ENCODE measurements at regions not wholly inside any gene's neighbourhood (a gene's known extent, or its start where the extent isn't known, plus 50 kb on each side); places are given as distances from the start of the nearest gene placed in this dataset.

DNA sequence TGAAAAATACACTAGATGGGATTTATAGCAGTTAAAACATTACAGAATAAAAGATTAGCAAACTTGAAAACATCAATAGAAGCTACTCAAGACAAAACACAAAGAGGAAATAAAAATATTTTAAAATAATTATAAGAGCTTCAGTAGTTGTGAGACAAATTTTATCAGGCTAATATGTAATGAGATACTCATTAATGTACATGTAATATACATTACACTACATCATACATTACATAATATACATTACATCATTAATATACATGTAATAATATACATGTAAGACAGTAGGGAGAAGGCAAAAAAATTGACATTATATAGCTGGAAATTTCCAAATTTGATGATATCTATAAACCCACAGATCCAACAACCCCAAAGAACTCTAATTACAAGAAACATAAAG is 249.4 kb upstream of the HMGA2 start:
- Histone ChIP-seq H3K27me3 (ENCODE audit: low read depth) (no peaks in the 10 kb centered on the region), H3K4me3 (no peak overlapping the region), H3K9me3 (replicated peaks) (peaks cover 32% of the 10 kb centered on the region), H3K27ac (replicated peaks) (no peak overlapping the region), H3K4me1 (no peaks in the 10 kb centered on the region), H3K36me3 (no peaks in the 10 kb centered on the region)
- intact Hi-C loops (cut with micrococcal nuclease): no loop called here
- TF ChIP-seq CTCF (IDR thresholded peaks at IDR 0.05; ENCODE audit: borderline replicate concordance): no peak
- no peak for DNase-seq

GRCh38 chr12:65584016-65584415 is 240.3 kb upstream of the HMGA2 start:
- Histone ChIP-seq H3K9me3 (replicated peaks) (peaks cover 7% of the 10 kb centered on the region), H3K4me1 (no peaks in the 10 kb centered on the region), H3K36me3 (no peaks in the 10 kb centered on the region), H3K27me3 (ENCODE audit: low read depth) (no peaks in the 10 kb centered on the region), H3K27ac (replicated peaks) (no peak overlapping the region), H3K4me3 (no peak overlapping the region)
- no peak for TF ChIP-seq CTCF (IDR thresholded peaks at IDR 0.05; ENCODE audit: borderline replicate concordance)
- DNase-seq: no peak
- intact Hi-C loops (cut with micrococcal nuclease): no loop called here

DNA sequence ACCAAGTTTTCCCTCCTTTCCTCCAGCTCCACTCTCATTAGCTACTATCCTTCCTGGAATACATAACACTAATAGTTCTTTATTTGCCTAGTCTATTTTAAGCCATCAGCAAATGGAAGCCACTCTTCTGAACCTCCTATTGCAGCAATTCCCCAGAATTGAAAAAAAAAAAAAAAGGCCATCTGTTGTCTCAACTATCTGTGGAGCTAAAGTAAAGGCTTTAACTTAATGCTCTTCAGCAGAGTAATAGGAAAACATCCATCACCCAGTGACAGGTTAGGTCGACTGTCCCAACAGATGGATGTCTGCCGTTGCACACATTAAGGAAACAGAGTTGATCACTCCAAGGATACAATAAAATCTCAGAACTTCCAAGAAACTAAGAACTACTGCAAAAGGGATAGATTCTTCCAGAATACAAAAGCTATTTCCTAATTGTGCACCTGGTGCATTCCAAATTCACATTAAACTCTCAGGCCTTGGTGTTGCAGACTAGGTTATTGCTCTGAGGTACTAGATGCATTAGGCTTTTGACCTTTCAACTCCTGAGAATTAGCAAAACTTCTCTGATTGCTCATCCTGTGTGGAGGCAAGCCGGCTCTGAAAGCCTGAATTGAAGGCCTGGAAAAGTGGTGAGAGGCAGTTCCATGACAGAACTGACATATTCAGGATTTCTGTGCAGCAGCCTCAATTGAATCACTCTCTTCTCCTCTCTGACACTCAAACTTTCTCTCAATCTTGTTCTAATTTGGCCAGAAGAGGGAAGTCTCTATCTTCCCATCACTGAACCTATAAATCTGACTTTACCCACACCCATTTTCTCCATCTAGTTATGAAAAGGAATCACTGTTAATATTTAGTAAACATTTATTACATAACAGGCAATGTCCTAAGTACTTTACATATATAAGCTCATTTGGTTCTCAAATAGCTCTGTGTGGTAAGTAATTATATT is 238.4 kb upstream of the HMGA2 start:
- Histone ChIP-seq H3K4me1 (no peaks in the 10 kb centered on the region), H3K9me3 (replicated peaks) (peaks cover 1% of the 10 kb centered on the region), H3K4me3 (no peak overlapping the region), H3K36me3 (no peaks in the 10 kb centered on the region), H3K27me3 (ENCODE audit: low read depth) (no peaks in the 10 kb centered on the region), H3K27ac (replicated peaks) (no peak overlapping the region)
- intact Hi-C loops (cut with micrococcal nuclease): no loop called here
- no peak for TF ChIP-seq CTCF (IDR thresholded peaks at IDR 0.05; ENCODE audit: borderline replicate concordance)
- DNase-seq: no peak

DNA sequence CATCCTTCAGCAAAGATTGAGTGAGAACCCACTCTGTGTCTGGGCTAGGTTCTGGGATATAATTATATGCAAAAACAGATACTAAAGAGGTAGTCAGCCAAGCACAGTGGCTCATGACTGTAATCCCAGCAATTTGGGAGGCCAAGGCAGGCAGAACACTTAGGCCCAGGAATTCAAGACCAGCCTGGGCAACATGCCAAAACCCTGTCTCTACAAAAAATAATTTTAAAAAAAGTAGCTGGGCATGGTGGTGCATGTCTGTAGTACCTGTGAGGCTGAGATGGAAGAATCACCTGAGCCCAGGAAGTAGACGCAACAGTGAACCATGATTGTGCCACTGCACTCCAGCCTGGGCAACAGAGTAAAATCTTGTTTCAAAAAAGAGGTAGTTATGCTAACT is 237.5 kb upstream of the HMGA2 start:
- no peak for TF ChIP-seq CTCF (IDR thresholded peaks at IDR 0.05; ENCODE audit: borderline replicate concordance)
- Histone ChIP-seq H3K9me3 (replicated peaks) (no peaks in the 10 kb centered on the region), H3K4me1 (no peaks in the 10 kb centered on the region), H3K27me3 (ENCODE audit: low read depth) (no peaks in the 10 kb centered on the region), H3K27ac (replicated peaks) (no peak overlapping the region), H3K4me3 (no peak overlapping the region), H3K36me3 (no peaks in the 10 kb centered on the region)
- DNase-seq: no peak
- intact Hi-C loops (cut with micrococcal nuclease): no loop called here

DNA sequence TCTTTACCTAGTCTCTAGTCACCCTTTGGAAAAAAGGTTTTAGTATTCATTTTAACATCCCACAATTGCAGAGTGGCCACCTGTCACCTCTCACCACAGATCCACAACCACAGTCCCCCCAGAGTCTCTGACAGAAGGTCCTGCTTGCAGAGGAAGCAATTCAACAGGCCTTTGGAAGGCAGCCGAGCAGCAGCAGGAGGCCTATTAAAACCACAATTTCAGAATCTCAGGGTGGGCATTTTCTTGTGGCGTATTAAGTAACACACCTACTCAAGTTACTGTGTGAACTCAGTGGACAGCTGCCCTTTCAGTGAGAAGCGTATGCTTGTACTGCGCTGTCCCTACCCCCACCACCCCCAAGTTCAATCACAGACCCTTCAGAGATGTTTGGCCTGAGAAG is 234.0 kb upstream of the HMGA2 start:
- H3K4me1 ChIP-seq: peaks cover 15% of the 10 kb centered on the region
- no peak for DNase-seq
- H3K27me3 ChIP-seq (ENCODE audit: low read depth): peaks cover 5% of the 10 kb centered on the region
- H3K9me3 ChIP-seq (replicated peaks): no peaks in the 10 kb centered on the region
- intact Hi-C loops (cut with micrococcal nuclease): no loop called here
- H3K4me3 ChIP-seq: no peak overlapping the region
- H3K27ac ChIP-seq (replicated peaks): no peak overlapping the region
- no peaks in the 10 kb centered on the region for H3K36me3 ChIP-seq
- no peak for TF ChIP-seq CTCF (IDR thresholded peaks at IDR 0.05; ENCODE audit: borderline replicate concordance)

Data from left ventricle myocardium inferior (tissue), 1 donor.